HCT116 (cell line): ENCODE measurements at regions not wholly inside any gene's neighbourhood (a gene's known extent, or its start where the extent isn't known, plus 50 kb on each side); places are given as distances from the start of the nearest gene placed in this dataset.

Source experiments
- ATAC-seq: fragments of 200-7000 bp; cut with Tn5 transposase; 2 replicates; pipeline ENCODE4 v1.9.1; 2020; ENCODE audit warnings: mild to moderate bottlenecking, moderate library complexity
- BruUV-seq: library from RNA; stranded (reverse); fragments of 400-500 nt; replicated peaks from 2 replicates; lab custom pipeline; 2021; lab: Mats Ljungman, UMichigan
- CTCF ChIA-PET: fragments of 300-600 bp; sonication (Branson Sonifier 250); formaldehyde crosslinking; loops from one replicate; lab custom pipeline; 2021; ENCODE audit warnings: antibody characterized with exemption; lab: Charles Lee
- POLR2A ChIA-PET: fragments of 300-600, 350-600 bp; sonication (Branson Sonifier 250); formaldehyde crosslinking; loops from one replicate; lab custom pipeline; 2021; ENCODE audit warnings: antibody characterized with exemption; lab: Charles Lee
- RAD21 ChIA-PET, 2 experiments: fragments of 300-600 bp; sonication (Branson Sonifier 250); formaldehyde crosslinking; loops; one replicate each; lab custom pipeline; 2023; ENCODE audit warnings: low total read pairs in 2 of 2; ENCODE audit not compliant: uncharacterized antibody in 2 of 2, unreplicated experiment in 2 of 2, low non-redundant PET in 1 of 2; lab: Charles Lee
- DNase-seq: peaks from one replicate; pipeline ENCODE4 v3.0.0-alpha.2; 2010; ENCODE audit warnings: low read depth, low spot score
- H2AFZ ChIP-seq: fragments of 200-600 bp; shearing (Covaris generic), sonication (generic); 2 replicates; pipeline ENCODE4 v1.6.1; 2017; ENCODE audit warnings: low read depth, mixed run types, mixed read lengths, antibody characterized with exemption, low read length; ENCODE audit not compliant: poor library complexity, severe bottlenecking
- H3K27ac ChIP-seq: 2 replicates; pipeline ENCODE4 v1.5.1; 2012; ENCODE audit warnings: low read depth, low read length
- H3K27me3 ChIP-seq: fragments of 200-600 bp; sonication (generic); 2 replicates; pipeline ENCODE4 v1.6.1; 2016; ENCODE audit warnings: mixed run types, low read length, mixed read lengths; ENCODE audit not compliant: insufficient read depth
- H3K36me3 ChIP-seq, 2 experiments: fragments of 200-500 bp in 1 of 2; fragments of 200-600 bp in 1 of 2; sonication (Bioruptor generic) in 1 of 2; sonication (generic) in 1 of 2; 2 replicates each; pipeline versions ENCODE4 v1.5.1 to v1.6.1; 2014 to 2016; ENCODE audit warnings: low read length in 2 of 2, inconsistent platforms in 1 of 2, mixed read lengths in 1 of 2, mixed run types in 1 of 2; ENCODE audit not compliant: insufficient read depth in 2 of 2, control insufficient read depth in 1 of 2
- H3K4me1 ChIP-seq, 2 experiments: fragments of 200-600 bp in 1 of 2; sonication (generic) in 1 of 2; 2 replicates each; pipeline versions ENCODE4 v1.5.1 to v1.6.1; 2012 to 2017; ENCODE audit warnings: low read length in 2 of 2, inconsistent platforms in 1 of 2, mild to moderate bottlenecking in 1 of 2, mixed read lengths in 1 of 2, mixed run types in 1 of 2, moderate library complexity in 1 of 2; ENCODE audit not compliant: insufficient read depth in 2 of 2, control insufficient read depth in 1 of 2
- H3K4me2 ChIP-seq: fragments of 200-600 bp; sonication (generic); 2 replicates; pipeline ENCODE4 v1.6.1; 2017; ENCODE audit warnings: mixed run types, low read length, mixed read lengths
- H3K4me3 ChIP-seq, 2 experiments: fragments of 200-600 bp in 1 of 2; sonication (generic) in 1 of 2; replicated peaks in 1 of 2; 2 replicates each; pipeline ENCODE4 v1.5.1; 2011 to 2016; ENCODE audit warnings: low read length in 2 of 2, control low read depth in 1 of 2, low read depth in 1 of 2, mild to moderate bottlenecking in 1 of 2, mixed read lengths in 1 of 2, mixed run types in 1 of 2
- H3K79me2 ChIP-seq: fragments of 200-600 bp; sonication (generic); 2 replicates; pipeline ENCODE4 v1.6.1; 2017; ENCODE audit warnings: mild to moderate bottlenecking, mixed run types, low read length, moderate library complexity, mixed read lengths; ENCODE audit not compliant: insufficient read depth
- H3K9ac ChIP-seq: fragments of 200-600 bp; sonication (generic); 2 replicates; pipeline ENCODE4 v1.6.1; 2016; ENCODE audit warnings: low read length, mixed read lengths
- H3K9me2 ChIP-seq: fragments of 200-600 bp; sonication (generic), shearing (Covaris generic); 2 replicates; pipeline ENCODE4 v1.6.1; 2017; ENCODE audit warnings: mixed run types, mild to moderate bottlenecking, moderate library complexity; ENCODE audit not compliant: insufficient read depth
- H3K9me3 ChIP-seq, 2 experiments: fragments of 200-500 bp in 1 of 2; fragments of 200-600 bp in 1 of 2; sonication (Bioruptor generic) in 1 of 2; sonication (generic) in 1 of 2; 2 replicates each; pipeline ENCODE4 v1.6.1; 2014 to 2017; ENCODE audit warnings: low read length in 2 of 2, mixed read lengths in 2 of 2, inconsistent platforms in 1 of 2, low read depth in 1 of 2, mild to moderate bottlenecking in 1 of 2, mixed run types in 1 of 2, moderate library complexity in 1 of 2; ENCODE audit not compliant: control insufficient read depth in 1 of 2, insufficient read depth in 1 of 2
- H4K20me1 ChIP-seq: fragments of 200-600 bp; sonication (generic), shearing (Covaris generic); 2 replicates; pipeline ENCODE4 v1.6.1; 2017; ENCODE audit warnings: mixed run types, mild to moderate bottlenecking, moderate library complexity; ENCODE audit not compliant: insufficient read depth
- ATF3 ChIP-seq: IDR thresholded peaks from 2 replicates; pipeline ENCODE4 v1.6.1; 2012
- CEBPB ChIP-seq: IDR thresholded peaks from 2 replicates; pipeline ENCODE4 v1.6.1; 2012; ENCODE audit warnings: low read depth
- CTCF ChIP-seq, 3 experiments: fragments of 200-600 bp in 1 of 3; sonication (generic) in 1 of 3; IDR thresholded peaks in 2 of 3; conservative IDR thresholded peaks in 1 of 3; 2 replicates each; pipeline ENCODE4 v1.5.1; 2012 to 2017; ENCODE audit warnings: low read depth in 2 of 3, low read length in 2 of 3, antibody characterized with exemption in 1 of 3, borderline replicate concordance in 1 of 3, control low read depth in 1 of 3, mild to moderate bottlenecking in 1 of 3, mixed read lengths in 1 of 3, mixed run types in 1 of 3, moderate library complexity in 1 of 3; ENCODE audit not compliant: insufficient read depth in 1 of 3
- ELF1 ChIP-seq: IDR thresholded peaks from 2 replicates; pipeline ENCODE4 v1.6.1; 2012; ENCODE audit warnings: low read depth, borderline replicate concordance
- EZH2 ChIP-seq: fragments of 200-600 bp; sonication (generic); IDR thresholded peaks from 2 replicates; pipeline ENCODE4 v1.6.1; 2017; ENCODE audit warnings: antibody characterized with exemption, mixed run types
- EZH2phosphoT487 ChIP-seq: fragments of 200-600 bp; IDR thresholded peaks from 2 replicates; pipeline ENCODE4 v1.6.1; 2018; ENCODE audit warnings: antibody characterized with exemption, borderline replicate concordance
- POLR2A ChIP-seq: IDR thresholded peaks from 2 replicates; pipeline ENCODE4 v1.7.0; 2011; ENCODE audit warnings: borderline replicate concordance; ENCODE audit not compliant: insufficient read depth, insufficient read length; ENCODE audit errors: extremely low read depth
- REST ChIP-seq: IDR thresholded peaks from 2 replicates; pipeline ENCODE4 v1.6.1; 2012; ENCODE audit warnings: low read depth
- SP1 ChIP-seq: IDR thresholded peaks from 2 replicates; pipeline ENCODE4 v1.6.1; 2012; ENCODE audit warnings: low read depth
- TCF7L2 ChIP-seq: IDR thresholded peaks from 2 replicates; pipeline ENCODE4 v1.7.0; 2011; ENCODE audit warnings: borderline replicate concordance, inconsistent platforms; ENCODE audit not compliant: insufficient read depth, insufficient read length; ENCODE audit errors: extremely low read depth
- YY1 ChIP-seq: IDR thresholded peaks from 2 replicates; pipeline ENCODE4 v1.6.1; 2011; ENCODE audit warnings: low read length, low read depth, moderate library complexity, mild to moderate bottlenecking; ENCODE audit not compliant: insufficient replicate concordance; ENCODE audit errors: extremely low read depth
- ZFX ChIP-seq: fragments of 450-650 bp; IDR thresholded peaks from 2 replicates; pipeline ENCODE4 v1.6.1; 2017
- intact Hi-C: fragments of 100-400 bp; cut with micrococcal nuclease; formaldehyde crosslinking; loops from 2 replicates; pipeline ENCODE4 v1.10.0; 2022

GRCh38 chr2:103520547-103520946, 758.7 kb downstream of the TMEM182 start:
- ATAC-seq (no peak), DNase-seq (no peak)
- ChIA-PET CTCF (no interaction called here), RAD21 (no interaction called here), POLR2A (no interaction called here)
- H3K9me2 ChIP-seq, result no peaks in the 10 kb centered on the region
- no peak overlapping the region for H3K27ac ChIP-seq
- no peaks in the 10 kb centered on the region for H3K27me3 ChIP-seq
- H3K79me2 ChIP-seq, result no peaks in the 10 kb centered on the region
- no TSS peak for BruUV-seq
- no peak overlapping the region for H2AFZ ChIP-seq
- no peak overlapping the region for H3K4me2 ChIP-seq
- no peaks in the 10 kb centered on the region for H3K36me3 ChIP-seq
- H3K9me3 ChIP-seq, result peaks cover 5 to 11% of the 10 kb centered on the region in 2 experiments; a peak in 2 of 4 replicates
- H3K4me1 ChIP-seq, result no peaks in the 10 kb centered on the region
- no peak overlapping the region for H3K9ac ChIP-seq
- intact Hi-C loops, result no loop called here
- TF ChIP-seq ELF1 (no peak), CEBPB (no peak), TCF7L2 (no peak), EZH2phosphoT487 (no peak), EZH2 (no peak), YY1 (no peak), POLR2A (no peak), CTCF (IDR thresholded peaks at IDR 0.05 in 2 of 3, conservative IDR thresholded peaks at IDR 0.05 in 1 of 3; ENCODE audit: borderline replicate concordance in 1 of 3, insufficient read depth in 1 of 3, low read depth in 2 of 3, low read length in 2 of 3) (no peak), ATF3 (no peak), REST (no peak), SP1 (no peak), ZFX (no peak)
- no peaks in the 10 kb centered on the region for H4K20me1 ChIP-seq
- no peak overlapping the region for H3K4me3 ChIP-seq
